GM18951 (cell line): ENCODE measurements at regions not wholly inside any gene's neighbourhood (a gene's known extent, or its start where the extent isn't known, plus 50 kb on each side); places are given as distances from the start of the nearest gene placed in this dataset.

ENCODE experiments used
- POLR2A ChIP-seq: IDR thresholded peaks from 4 replicates; pipeline ENCODE4 v1.6.1; 2011; ENCODE audit warnings: mild to moderate bottlenecking; ENCODE audit not compliant: insufficient read length, insufficient read depth; ENCODE audit errors: extremely low read depth
- in situ Hi-C: fragments of 300-500 bp; cut with MboI; formaldehyde crosslinking; loops from one replicate; pipeline ENCODE4 v1.12.0; 2022; ENCODE audit warnings: low sequenced_read_pairs, mixed read lengths, inconsistent platforms; ENCODE audit not compliant: unreplicated experiment

GRCh38 chr11:116698080-116698479 lies 74.7 kb downstream of the BUD13 start:
- in situ Hi-C loops = no loop called here
- TF ChIP-seq POLR2A = no peak

GRCh38 chr11:116697639-116698038 lies 75.1 kb downstream of the BUD13 start:
- TF ChIP-seq POLR2A = no peak
- in situ Hi-C loops = no loop called here

GRCh38 chr11:116697011-116697410 lies 75.8 kb downstream of the BUD13 start:
- in situ Hi-C loops = no loop called here
- no peak for TF ChIP-seq POLR2A

GRCh38 chr11:116696381-116696941 lies 76.3 kb downstream of the BUD13 start:
- in situ Hi-C loops = no loop called here
- TF ChIP-seq POLR2A = no peak

- TF ChIP-seq POLR2A = no peak
- in situ Hi-C loops = no loop called here
These were observed 77.0 kb downstream of the BUD13 start for GRCh38 chr11:116695657-116696254.

- TF ChIP-seq POLR2A = no peak
- in situ Hi-C loops = no loop called here
These were observed 77.8 kb downstream of the BUD13 start for GRCh38 chr11:116694815-116695590.

- TF ChIP-seq POLR2A = no peak
- in situ Hi-C loops = no loop called here
These were observed 78.5 kb downstream of the BUD13 start for GRCh38 chr11:116694349-116694725.

GRCh38 chr11:116693593-116694348 lies 79.0 kb downstream of the BUD13 start:
- in situ Hi-C loops = no loop called here
- TF ChIP-seq POLR2A = no peak

GRCh38 chr11:116693102-116693570 lies 79.7 kb downstream of the BUD13 start:
- TF ChIP-seq POLR2A = no peak
- in situ Hi-C loops = no loop called here

- in situ Hi-C loops = no loop called here
- TF ChIP-seq POLR2A = no peak
These were observed 80.3 kb downstream of the BUD13 start for GRCh38 chr11:116692318-116693101.

- no peak for TF ChIP-seq POLR2A
- in situ Hi-C loops = no loop called here
These were observed 81.0 kb downstream of the BUD13 start for GRCh38 chr11:116691771-116692177.

GRCh38 chr11:116690611-116691010 lies 82.2 kb downstream of the BUD13 start:
- no peak for TF ChIP-seq POLR2A
- in situ Hi-C loops = no loop called here
